ENCODE measurements at regions not wholly inside any gene's neighbourhood (a gene's known extent, or its start where the extent isn't known, plus 50 kb on each side); places are given as distances from the start of the nearest gene placed in this dataset.

DNA sequence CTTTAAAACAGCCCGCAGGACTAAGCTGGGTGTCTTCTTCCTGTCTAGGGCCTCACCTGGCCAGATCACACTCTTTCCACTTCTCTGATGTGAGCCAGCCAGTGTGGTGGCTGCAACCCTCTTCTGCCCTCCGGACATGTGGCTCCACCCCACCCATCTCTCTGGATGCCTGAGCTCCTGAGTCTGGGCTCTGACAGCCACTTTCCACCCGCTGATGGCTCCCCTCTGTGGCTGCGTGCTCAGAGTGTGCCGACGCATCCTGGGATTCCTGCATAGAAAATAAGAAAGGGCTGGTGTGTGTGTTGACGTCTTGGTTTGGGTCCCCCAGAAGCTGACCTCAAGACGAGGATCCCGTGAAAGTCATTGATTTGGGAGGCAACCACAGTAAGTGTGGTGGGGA lies 181.6 kb downstream of the URI1 start:
- TF ChIP-seq, protein P1, sequence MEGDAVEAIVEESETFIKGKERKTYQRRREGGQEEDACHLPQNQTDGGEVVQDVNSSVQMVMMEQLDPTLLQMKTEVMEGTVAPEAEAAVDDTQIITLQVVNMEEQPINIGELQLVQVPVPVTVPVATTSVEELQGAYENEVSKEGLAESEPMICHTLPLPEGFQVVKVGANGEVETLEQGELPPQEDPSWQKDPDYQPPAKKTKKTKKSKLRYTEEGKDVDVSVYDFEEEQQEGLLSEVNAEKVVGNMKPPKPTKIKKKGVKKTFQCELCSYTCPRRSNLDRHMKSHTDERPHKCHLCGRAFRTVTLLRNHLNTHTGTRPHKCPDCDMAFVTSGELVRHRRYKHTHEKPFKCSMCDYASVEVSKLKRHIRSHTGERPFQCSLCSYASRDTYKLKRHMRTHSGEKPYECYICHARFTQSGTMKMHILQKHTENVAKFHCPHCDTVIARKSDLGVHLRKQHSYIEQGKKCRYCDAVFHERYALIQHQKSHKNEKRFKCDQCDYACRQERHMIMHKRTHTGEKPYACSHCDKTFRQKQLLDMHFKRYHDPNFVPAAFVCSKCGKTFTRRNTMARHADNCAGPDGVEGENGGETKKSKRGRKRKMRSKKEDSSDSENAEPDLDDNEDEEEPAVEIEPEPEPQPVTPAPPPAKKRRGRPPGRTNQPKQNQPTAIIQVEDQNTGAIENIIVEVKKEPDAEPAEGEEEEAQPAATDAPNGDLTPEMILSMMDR (IDR thresholded peaks at IDR 0.05; ENCODE audit: low read length), result no peak
- no peak for TF ChIP-seq EZH2 (IDR thresholded peaks at IDR 0.05; ENCODE audit: borderline replicate concordance, low read length)
